Activated T-cell treated with anti-CD3 and anti-CD28 coated beads, Interleukin-2, amount 50 U/mL, for 72 hours (primary cell): ENCODE measurements at regions not wholly inside any gene's neighbourhood (a gene's known extent, or its start where the extent isn't known, plus 50 kb on each side); places are given as distances from the start of the nearest gene placed in this dataset.

ENCODE experiments used
- ATAC-seq, 2 donors: fragments of 150-1000 bp; cut with Tn5 transposase; replicated peaks in 1 of 2; 2 replicates each; pipeline ENCODE4 v1.10.0; 2021; ENCODE audit warnings: moderate library complexity in 2 of 2, mild to moderate bottlenecking in 1 of 2
- DNase-seq, 2 donors: peaks; one replicate each; pipeline ENCODE4 v3.0.0; 2021 to 2022; ENCODE audit warnings: mixed read lengths in 1 of 2
- H3K27ac Mint-ChIP-seq: one replicate; pipeline ENCODE4 v1.8.0; 2022; ENCODE audit warnings: mild to moderate bottlenecking, moderate library complexity, mixed read lengths
- H3K27me3 Mint-ChIP-seq: one replicate; pipeline ENCODE4 v1.8.0; 2022; ENCODE audit warnings: low read depth, mixed read lengths
- H3K36me3 Mint-ChIP-seq, 2 donors: one replicate each; pipeline ENCODE4 v1.8.0; 2022; ENCODE audit warnings: mixed read lengths in 2 of 2, mild to moderate bottlenecking in 1 of 2; ENCODE audit not compliant: insufficient read depth in 2 of 2
- H3K4me1 Mint-ChIP-seq: one replicate; pipeline ENCODE4 v1.8.0; 2022; ENCODE audit warnings: low read depth, mixed read lengths
- H3K4me3 Mint-ChIP-seq, 2 donors: one replicate each; pipeline ENCODE4 v1.8.0; 2022; ENCODE audit warnings: mild to moderate bottlenecking in 2 of 2, mixed read lengths in 2 of 2, moderate library complexity in 2 of 2
- H3K9me3 Mint-ChIP-seq, 2 donors: one replicate each; pipeline ENCODE4 v1.8.0; 2022; ENCODE audit warnings: mixed read lengths in 2 of 2

- peaks cover 0 to 3% of the 10 kb centered on the region in 2 donors for H3K9me3 Mint-ChIP-seq
- ATAC-seq, result no peak
- DNase-seq, result no peak
- peaks cover 0 to 2% of the 10 kb centered on the region in 2 donors for H3K36me3 Mint-ChIP-seq
- H3K27ac Mint-ChIP-seq, result no peak overlapping the region
- H3K27me3 Mint-ChIP-seq, result peaks cover 22% of the 10 kb centered on the region
- H3K4me1 Mint-ChIP-seq, result peaks cover 9% of the 10 kb centered on the region
- no peak overlapping the region for H3K4me3 Mint-ChIP-seq
Measured at GRCh38 chr10:21176934-21177480, 279.9 kb upstream of the NEBL start.

DNA sequence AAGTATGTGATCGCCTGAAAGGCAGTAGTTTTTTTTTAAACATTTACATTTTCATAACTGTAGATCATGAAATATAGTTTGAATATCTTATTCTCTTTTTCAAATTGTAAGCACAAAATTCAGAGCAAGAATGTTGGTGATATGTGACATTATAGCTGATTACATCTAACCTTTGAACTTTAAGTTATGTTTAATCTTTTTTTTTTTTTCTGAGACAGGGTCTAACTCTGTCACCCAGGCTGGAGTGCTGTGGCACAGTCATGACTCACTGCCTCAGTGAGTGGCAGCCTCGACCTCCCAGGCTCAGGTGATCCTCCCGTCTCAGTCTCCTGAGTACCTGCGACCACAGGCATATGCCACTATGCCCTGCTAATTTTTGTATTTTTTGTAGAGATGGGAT, 278.7 kb upstream of the NEBL start:
- ATAC-seq (no peak), DNase-seq (no peak)
- H3K36me3 Mint-ChIP-seq, result peaks cover 0 to 2% of the 10 kb centered on the region in 2 donors
- no peaks in the 10 kb centered on the region for H3K9me3 Mint-ChIP-seq
- H3K27me3 Mint-ChIP-seq, result peaks cover 30% of the 10 kb centered on the region
- H3K27ac Mint-ChIP-seq, result no peak overlapping the region
- H3K4me1 Mint-ChIP-seq, result peaks cover 9% of the 10 kb centered on the region
- no peak overlapping the region for H3K4me3 Mint-ChIP-seq

GRCh38 chr10:21174715-21175495, 277.8 kb upstream of the NEBL start:
- Mint-ChIP-seq H3K27me3 (peaks cover 35% of the 10 kb centered on the region), H3K4me1 (peaks cover 9% of the 10 kb centered on the region), H3K9me3 (no peaks in the 10 kb centered on the region), H3K4me3 (peak overlapping the region; percentile 77), H3K36me3 (peaks cover 0 to 2% of the 10 kb centered on the region in 2 donors), H3K27ac (no peak overlapping the region)
- ATAC-seq (no peak), DNase-seq (no peak)

GRCh38 chr10:21173802-21174714, 276.9 kb upstream of the NEBL start:
- H3K27me3 Mint-ChIP-seq, result peaks cover 37% of the 10 kb centered on the region
- peak overlapping the region; percentile 77 to 78 for H3K4me3 Mint-ChIP-seq
- H3K36me3 Mint-ChIP-seq, result peaks cover 0 to 2% of the 10 kb centered on the region in 2 donors
- H3K4me1 Mint-ChIP-seq, result peaks cover 9% of the 10 kb centered on the region
- ATAC-seq (peak; percentile 90 to 93), DNase-seq (peak; percentile 51 to 66)
- H3K27ac Mint-ChIP-seq, result no peak overlapping the region
- no peaks in the 10 kb centered on the region for H3K9me3 Mint-ChIP-seq

DNA sequence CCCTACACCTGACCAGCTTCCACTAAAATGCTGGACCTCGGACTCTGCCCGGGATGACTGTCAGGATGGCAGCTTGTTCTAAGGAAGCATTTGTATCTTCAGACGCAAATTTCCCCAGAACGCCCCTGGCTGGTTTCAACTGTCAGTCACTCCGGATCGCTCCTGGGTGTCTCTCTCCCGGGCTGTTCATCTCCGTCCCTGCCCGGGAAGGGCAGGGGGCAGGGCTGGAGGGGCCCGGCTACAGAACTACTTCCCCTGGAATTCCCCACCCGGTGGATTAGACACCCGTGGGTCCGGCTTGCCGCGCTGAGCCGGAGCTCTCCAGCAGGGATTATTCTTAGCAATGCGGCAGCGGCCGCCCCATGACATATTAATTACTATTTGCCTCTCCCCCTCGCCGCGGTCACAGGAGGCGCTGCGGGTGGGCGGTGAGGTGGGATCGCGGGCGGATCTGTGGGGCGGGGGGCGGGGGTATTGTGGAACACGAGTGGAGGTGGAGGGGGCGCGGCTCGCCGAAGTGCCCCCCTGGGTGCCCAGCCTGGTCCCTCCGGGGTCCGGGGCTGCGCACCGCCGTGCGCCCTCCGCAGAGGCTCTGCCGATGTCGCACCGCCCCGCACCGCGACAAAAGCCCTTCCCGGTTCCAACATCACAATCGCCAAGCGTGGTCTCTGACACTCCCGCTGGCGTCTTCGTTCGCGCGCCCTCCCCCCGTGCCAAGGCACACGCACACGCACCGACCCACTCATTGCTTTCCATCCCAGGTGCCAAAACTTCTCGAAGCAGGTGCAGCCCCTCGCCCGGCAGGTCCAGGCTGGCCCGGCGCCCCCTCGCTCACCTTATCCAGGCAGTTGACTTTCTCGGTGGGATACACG, 276.1 kb upstream of the NEBL start:
- peaks cover 37% of the 10 kb centered on the region for H3K27me3 Mint-ChIP-seq

DNA sequence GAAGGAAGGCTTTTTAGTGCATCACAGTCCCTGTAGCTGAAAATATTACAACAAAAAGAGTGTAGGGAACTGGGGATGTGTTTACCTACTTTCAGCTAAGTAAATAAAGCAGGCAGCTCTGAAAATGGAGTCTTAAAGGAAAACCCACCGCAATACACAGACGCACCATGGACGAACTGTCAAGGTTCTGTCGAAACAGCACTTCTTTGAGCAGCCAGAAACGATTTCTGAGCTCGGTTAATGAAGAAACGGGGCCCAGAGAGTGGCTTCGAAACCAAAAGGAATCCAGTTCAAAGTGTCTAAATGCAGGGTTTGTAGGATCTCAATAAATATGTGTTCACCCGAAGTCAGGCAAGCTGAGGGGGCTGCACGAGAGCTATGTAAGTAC, 275.4 kb upstream of the NEBL start:
- peaks cover 0 to 2% of the 10 kb centered on the region in 2 donors for H3K36me3 Mint-ChIP-seq
- H3K27me3 Mint-ChIP-seq, result peaks cover 37% of the 10 kb centered on the region
- peak overlapping the region; percentile 20 to 57 for H3K4me3 Mint-ChIP-seq

More for the DNA sequence above, 276.1 kb upstream of the NEBL start:
- peak in 1 of 2 donors; percentile 1 for DNase-seq
- Mint-ChIP-seq H3K36me3 (peaks cover 0 to 2% of the 10 kb centered on the region in 2 donors), H3K4me3 (peak overlapping the region; percentile 66 to 78), H3K27ac (no peak overlapping the region), H3K4me1 (peaks cover 9% of the 10 kb centered on the region), H3K9me3 (no peaks in the 10 kb centered on the region)
- ATAC-seq, result peak; percentile 14

GRCh38 chr10:21171936-21172541, 274.9 kb upstream of the NEBL start:
- no peak for DNase-seq
- no peak overlapping the region for H3K27ac Mint-ChIP-seq
- H3K4me3 Mint-ChIP-seq, result peak overlapping the region in 1 of 2 donors; percentile 57
- no peaks in the 10 kb centered on the region for H3K9me3 Mint-ChIP-seq
- peaks cover 37% of the 10 kb centered on the region for H3K27me3 Mint-ChIP-seq
- ATAC-seq, result no peak
- peaks cover 0 to 2% of the 10 kb centered on the region in 2 donors for H3K36me3 Mint-ChIP-seq
- peaks cover 9% of the 10 kb centered on the region for H3K4me1 Mint-ChIP-seq

More for the DNA sequence above, 275.4 kb upstream of the NEBL start:
- DNase-seq, result no peak
- H3K4me1 Mint-ChIP-seq, result peaks cover 9% of the 10 kb centered on the region
- H3K27ac Mint-ChIP-seq, result no peak overlapping the region
- no peaks in the 10 kb centered on the region for H3K9me3 Mint-ChIP-seq
- no peak for ATAC-seq

- H3K27me3 Mint-ChIP-seq, result peaks cover 41% of the 10 kb centered on the region
- H3K36me3 Mint-ChIP-seq, result peaks cover 0 to 2% of the 10 kb centered on the region in 2 donors
- ATAC-seq (no peak), DNase-seq (no peak)
- H3K27ac Mint-ChIP-seq, result no peak overlapping the region
- H3K4me1 Mint-ChIP-seq, result peaks cover 9% of the 10 kb centered on the region
- H3K4me3 Mint-ChIP-seq, result no peak overlapping the region
- H3K9me3 Mint-ChIP-seq, result no peaks in the 10 kb centered on the region
Measured at GRCh38 chr10:21171197-21171935, 274.3 kb upstream of the NEBL start.

- Mint-ChIP-seq H3K27me3 (peaks cover 39% of the 10 kb centered on the region), H3K27ac (no peak overlapping the region), H3K4me3 (no peak overlapping the region), H3K36me3 (peaks cover 0 to 2% of the 10 kb centered on the region in 2 donors), H3K4me1 (peaks cover 8% of the 10 kb centered on the region), H3K9me3 (no peaks in the 10 kb centered on the region)
- no peak for ATAC-seq
- DNase-seq, result no peak
Measured at GRCh38 chr10:21170216-21170615, 273.1 kb upstream of the NEBL start.

GRCh38 chr10:21169271-21169670, 272.2 kb upstream of the NEBL start:
- no peak overlapping the region for H3K27ac Mint-ChIP-seq
- H3K36me3 Mint-ChIP-seq, result no peaks in the 10 kb centered on the region
- H3K4me1 Mint-ChIP-seq, result no peaks in the 10 kb centered on the region
- ATAC-seq, result no peak
- no peak overlapping the region for H3K4me3 Mint-ChIP-seq
- no peak for DNase-seq
- no peaks in the 10 kb centered on the region for H3K9me3 Mint-ChIP-seq
- peaks cover 30% of the 10 kb centered on the region for H3K27me3 Mint-ChIP-seq

- no peaks in the 10 kb centered on the region for H3K4me1 Mint-ChIP-seq
- H3K4me3 Mint-ChIP-seq, result no peak overlapping the region
- H3K36me3 Mint-ChIP-seq, result no peaks in the 10 kb centered on the region
- ATAC-seq (no peak), DNase-seq (no peak)
- H3K27me3 Mint-ChIP-seq, result peaks cover 25% of the 10 kb centered on the region
- H3K9me3 Mint-ChIP-seq, result no peaks in the 10 kb centered on the region
- H3K27ac Mint-ChIP-seq, result no peak overlapping the region
Measured at GRCh38 chr10:21167288-21168010, 270.3 kb upstream of the NEBL start.
